H9 (cell line): ENCODE measurements at regions not wholly inside any gene's neighbourhood (a gene's known extent, or its start where the extent isn't known, plus 50 kb on each side); places are given as distances from the start of the nearest gene placed in this dataset.

Experiments
- DNase-seq: peaks from one replicate; pipeline ENCODE4 v3.0.0-alpha.2; 2017
- H2AFZ ChIP-seq: one replicate; pipeline ENCODE4 v1.6.1; 2013; ENCODE audit warnings: mild to moderate bottlenecking, low read length, control low read depth, moderate library complexity
- H2AK5ac ChIP-seq: 2 replicates; pipeline ENCODE4 v1.6.1; 2013; ENCODE audit warnings: low read length, control low read depth, mixed read lengths; ENCODE audit not compliant: insufficient read length
- H2BK120ac ChIP-seq: one replicate; pipeline ENCODE4 v1.6.1; 2013; ENCODE audit warnings: low read depth, mild to moderate bottlenecking, low read length, control low read depth, inconsistent platforms; ENCODE audit not compliant: poor library complexity, severe bottlenecking
- H2BK12ac ChIP-seq: 2 replicates; pipeline ENCODE4 v1.6.1; 2013; ENCODE audit warnings: low read length, control low read depth, mixed read lengths, low read depth; ENCODE audit not compliant: insufficient read length
- H2BK15ac ChIP-seq: 2 replicates; pipeline ENCODE4 v1.6.1; 2013; ENCODE audit warnings: low read depth, low read length, control low read depth
- H2BK20ac ChIP-seq: one replicate; pipeline ENCODE4 v1.6.1; 2013; ENCODE audit warnings: low read depth, mild to moderate bottlenecking, low read length, control low read depth, inconsistent platforms; ENCODE audit not compliant: poor library complexity, severe bottlenecking
- H2BK5ac ChIP-seq: 2 replicates; pipeline ENCODE4 v1.6.1; 2013; ENCODE audit warnings: low read length, control low read depth, mixed read lengths; ENCODE audit not compliant: insufficient read length
- H3K14ac ChIP-seq: 2 replicates; pipeline ENCODE4 v1.6.1; 2013; ENCODE audit warnings: low read length, control low read depth; ENCODE audit not compliant: insufficient read depth
- H3K18ac ChIP-seq: 2 replicates; pipeline ENCODE4 v1.6.1; 2013; ENCODE audit warnings: low read depth, mild to moderate bottlenecking, mixed read lengths, low read length, control low read depth; ENCODE audit not compliant: insufficient read length
- H3K23ac ChIP-seq: 2 replicates; pipeline ENCODE4 v1.6.1; 2013; ENCODE audit warnings: low read length, control low read depth, mixed read lengths, low read depth; ENCODE audit not compliant: insufficient read length
- H3K23me2 ChIP-seq: 2 replicates; pipeline ENCODE4 v1.6.1; 2013; ENCODE audit warnings: low read depth, mild to moderate bottlenecking, mixed read lengths, low read length, control low read depth; ENCODE audit not compliant: insufficient read length, poor library complexity, severe bottlenecking
- H3K27ac ChIP-seq: 2 replicates; pipeline ENCODE4 v1.5.1; 2013; ENCODE audit warnings: low read length, control low read depth, mixed read lengths, low read depth; ENCODE audit not compliant: insufficient read length
- H3K27me3 ChIP-seq: 2 replicates; pipeline ENCODE4 v1.6.1; 2013; ENCODE audit warnings: low read length, control low read depth, inconsistent platforms; ENCODE audit not compliant: insufficient read depth
- H3K4ac ChIP-seq: 2 replicates; pipeline ENCODE4 v1.6.1; 2013; ENCODE audit warnings: low read depth, mild to moderate bottlenecking, control low read depth, inconsistent platforms, low read length, moderate library complexity
- H3K4me1 ChIP-seq: 2 replicates; pipeline ENCODE4 v1.6.1; 2013; ENCODE audit warnings: low read length, control low read depth, inconsistent platforms; ENCODE audit not compliant: insufficient read depth
- H3K4me2 ChIP-seq: 2 replicates; pipeline ENCODE4 v1.6.1; 2013; ENCODE audit warnings: low read length, control low read depth, mixed read lengths; ENCODE audit not compliant: insufficient read length, insufficient read depth
- H3K56ac ChIP-seq: 2 replicates; pipeline ENCODE4 v1.6.1; 2013; ENCODE audit warnings: low read depth, mild to moderate bottlenecking, mixed read lengths, low read length, control low read depth; ENCODE audit not compliant: insufficient read length
- H3K79me1 ChIP-seq: 2 replicates; pipeline ENCODE4 v1.6.1; 2013; ENCODE audit warnings: low read depth, mild to moderate bottlenecking, moderate library complexity, low read length, control low read depth, inconsistent platforms; ENCODE audit not compliant: insufficient read depth, poor library complexity, severe bottlenecking
- H3K79me2 ChIP-seq: 2 replicates; pipeline ENCODE4 v1.6.1; 2013; ENCODE audit warnings: low read length, control low read depth, inconsistent platforms; ENCODE audit not compliant: insufficient read depth
- H3K9ac ChIP-seq: 2 replicates; pipeline ENCODE4 v1.6.1; 2013; ENCODE audit warnings: low read length, control low read depth, mixed read lengths; ENCODE audit not compliant: insufficient read length; ENCODE audit errors: extremely low read depth
- H3K9me3 ChIP-seq: one replicate; pipeline ENCODE4 v1.6.1; 2013; ENCODE audit warnings: low read depth, low read length, inconsistent platforms; ENCODE audit not compliant: control insufficient read depth
- H3T11ph ChIP-seq: one replicate; pipeline ENCODE4 v1.6.1; 2013; ENCODE audit warnings: mild to moderate bottlenecking, low read length, control low read depth, inconsistent platforms
- H4K20me1 ChIP-seq: one replicate; pipeline ENCODE4 v1.6.1; 2013; ENCODE audit not compliant: control insufficient read depth, insufficient read length, insufficient read depth
- H4K5ac ChIP-seq: 2 replicates; pipeline ENCODE4 v1.6.1; 2013; ENCODE audit warnings: low read depth, mild to moderate bottlenecking, mixed read lengths, low read length, control low read depth; ENCODE audit not compliant: insufficient read length
- H4K8ac ChIP-seq: replicated peaks from 2 replicates; pipeline ENCODE4 v1.6.1; 2013; ENCODE audit warnings: low read length, control low read depth, mixed read lengths, low read depth; ENCODE audit not compliant: insufficient read length
- H4K91ac ChIP-seq: 2 replicates; pipeline ENCODE4 v1.6.1; 2013; ENCODE audit warnings: low read depth, mild to moderate bottlenecking, moderate library complexity, mixed read lengths, low read length, control low read depth; ENCODE audit not compliant: insufficient read length
- H3K27ac Mint-ChIP-seq, 3 experiments: 2 replicates in 2 of 3; 3 replicates in 1 of 3; pipeline ENCODE4 v1.8.0; 2020 to 2021; ENCODE audit warnings: mixed read lengths in 3 of 3, mild to moderate bottlenecking in 1 of 3, moderate library complexity in 1 of 3
- H3K27me3 Mint-ChIP-seq: 2 replicates; pipeline ENCODE4 v1.8.0; 2021; ENCODE audit warnings: low read depth, mild to moderate bottlenecking, moderate library complexity, mixed read lengths
- H3K36me3 Mint-ChIP-seq, 3 experiments: 2 replicates in 2 of 3; 3 replicates in 1 of 3; pipeline ENCODE4 v1.8.0; 2020 to 2021; ENCODE audit warnings: low read depth in 3 of 3, mixed read lengths in 3 of 3; ENCODE audit not compliant: insufficient read depth in 1 of 3
- H3K4me1 Mint-ChIP-seq, 2 experiments: 2 replicates each; pipeline ENCODE4 v1.8.0; 2020; ENCODE audit warnings: mixed read lengths in 2 of 2
- H3K4me3 Mint-ChIP-seq, 2 experiments: 2 replicates in 1 of 2; 3 replicates in 1 of 2; pipeline ENCODE4 v1.8.0; 2020 to 2021; ENCODE audit warnings: mild to moderate bottlenecking in 2 of 2, mixed read lengths in 2 of 2, moderate library complexity in 1 of 2
- H3K9me3 Mint-ChIP-seq, 2 experiments: 2 replicates in 1 of 2; 3 replicates in 1 of 2; pipeline ENCODE4 v1.8.0; 2020; ENCODE audit warnings: mild to moderate bottlenecking in 2 of 2, mixed read lengths in 2 of 2, moderate library complexity in 1 of 2
- CTCF ChIP-seq: fragments of 200-600 bp; sonication (generic); conservative IDR thresholded peaks from 3 replicates; pipeline ENCODE4 v1.8.0; 2021; ENCODE audit warnings: antibody characterized with exemption, mild to moderate bottlenecking
- WGBS: extraction: QIAGEN DNeasy Blood & Tissue Kit; methylation state at CpG from one replicate; pipeline ENCODE4 v1.1.7; 2013; ENCODE audit warnings: missing lambda C conversion rate, low lambda C conversion rate, mixed read lengths; ENCODE audit not compliant: insufficient read length; ENCODE audit errors: extremely low coverage; 5-methylcytosine and 5-hydroxymethylcytosine counted together

- Histone ChIP-seq H2BK15ac (no peak overlapping the region), H3K56ac (no peak overlapping the region), H2BK5ac (no peak overlapping the region), H3K9me3 (no peaks in the 10 kb centered on the region), H4K8ac (no peak overlapping the region), H3K4me2 (no peak overlapping the region), H3K14ac (no peak overlapping the region), H4K5ac (no peak overlapping the region), H4K91ac (no peak overlapping the region), H4K20me1 (no peaks in the 10 kb centered on the region), H3K4ac (no peak overlapping the region), H2AK5ac (no peak overlapping the region), H3K27ac (no peak overlapping the region), H2AFZ (no peak overlapping the region), H2BK12ac (no peak overlapping the region), H3T11ph (no peak overlapping the region), H3K23me2 (no peaks in the 10 kb centered on the region), H3K9ac (no peak overlapping the region), H3K4me1 (no peaks in the 10 kb centered on the region), H3K18ac (no peak overlapping the region), H3K79me1 (no peaks in the 10 kb centered on the region), H2BK120ac (no peak overlapping the region), H2BK20ac (no peak overlapping the region), H3K79me2 (no peaks in the 10 kb centered on the region), H3K23ac (no peak overlapping the region), H3K27me3 (peaks cover 3% of the 10 kb centered on the region; the same call in 1 of the 2 replicates)
- Mint-ChIP-seq H3K27me3 (peaks cover 59% of the 10 kb centered on the region), H3K27ac (no peak overlapping the region), H3K36me3 (peaks cover 0 to 5% (median 0%) of the 10 kb centered on the region in 3 experiments; a peak in 1 of 7 replicates), H3K9me3 (peaks cover 0 to 3% of the 10 kb centered on the region in 2 experiments; a peak in 1 of 5 replicates), H3K4me3 (no peak overlapping the region), H3K4me1 (peaks cover 21 to 26% of the 10 kb centered on the region in 2 experiments)
- DNase-seq = no peak
- TF ChIP-seq CTCF = no peak
- no CpG with 5 or more reads among the region's 10 CpGs for WGBS
Measured at GRCh38 chr13:30829833-30830637, 76.0 kb upstream of the MEDAG start.
